ENCODE measurements at regions not wholly inside any gene's neighbourhood (a gene's known extent, or its start where the extent isn't known, plus 50 kb on each side); places are given as distances from the start of the nearest gene placed in this dataset.

DNA sequence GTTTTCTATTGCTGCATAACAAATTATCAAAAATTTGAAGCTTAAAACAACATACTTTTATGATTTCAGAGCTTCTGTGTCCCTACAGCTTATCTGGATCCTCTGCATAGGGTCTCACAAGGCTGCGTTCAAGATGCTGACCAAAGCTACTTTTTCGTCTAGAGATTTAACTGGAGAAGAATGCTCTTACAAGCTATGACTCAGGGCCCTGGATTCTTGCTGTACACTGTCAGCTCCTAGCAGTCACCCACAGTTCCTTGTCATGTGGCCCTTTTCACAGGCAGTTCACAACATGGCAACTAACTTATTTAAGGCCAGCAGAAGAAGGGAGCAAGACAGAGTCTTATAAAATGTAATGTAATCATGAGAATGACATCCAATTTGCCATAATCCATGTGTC lies 70.8 kb upstream of the FAM174A start:
- Histone ChIP-seq H3K79me2 (ENCODE audit: control insufficient read depth, insufficient read depth, low read length) (no peaks in the 10 kb centered on the region), H3K9me3 (ENCODE audit: control insufficient read depth, insufficient read depth, low read depth, low read length) (no peaks in the 10 kb centered on the region), H3K4me2 (ENCODE audit: extremely low read depth, insufficient read depth, low read length) (no peak overlapping the region), H3K9ac (ENCODE audit: insufficient read depth, low read length) (no peak overlapping the region), H3K36me3 (ENCODE audit: control insufficient read depth, insufficient read depth, low read length) (no peaks in the 10 kb centered on the region), H3K4me3 (replicated peaks in 1 of 4; ENCODE audit: control extremely low read depth in 1 of 4, insufficient read depth in 1 of 4, low read depth in 3 of 4, low read length in 4 of 4) (no peak overlapping the region), H3K4me1 (ENCODE audit: control insufficient read depth, extremely low read depth, insufficient read depth, low read length) (no peaks in the 10 kb centered on the region), H3K27ac (ENCODE audit: insufficient read depth, low read length) (no peak overlapping the region), H4K20me1 (ENCODE audit: control insufficient read depth, extremely low read depth, insufficient read depth, low read length) (no peaks in the 10 kb centered on the region), H3K27me3 (ENCODE audit: control insufficient read depth, insufficient read depth, low read length) (no peaks in the 10 kb centered on the region), H2AFZ (ENCODE audit: low read length) (no peak overlapping the region)
- no peak for TF ChIP-seq EZH2 (IDR thresholded peaks at IDR 0.05; ENCODE audit: low read length, missing control alignments)
- peak; percentile 72 to 93 for DNase-seq (ENCODE audit: low read depth in 2 of 2)

DNA sequence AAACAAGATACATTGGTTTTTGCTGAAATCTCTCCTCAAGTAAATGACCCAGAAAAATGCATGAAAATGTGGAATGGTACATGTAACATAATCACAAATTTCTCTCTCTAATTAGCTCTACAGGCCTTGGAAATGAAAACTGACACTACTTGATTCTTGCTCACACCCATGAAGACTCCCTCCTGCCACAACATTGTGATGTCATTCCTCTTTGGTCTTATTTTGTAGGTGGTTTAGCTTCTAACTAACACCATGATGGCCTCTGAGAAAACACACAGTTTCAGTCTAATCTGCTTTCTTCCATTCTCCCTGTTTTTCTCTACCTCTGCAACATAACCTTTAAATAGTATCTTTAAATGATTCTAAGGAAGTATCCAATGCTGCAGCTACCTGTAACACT lies 78.6 kb upstream of the FAM174A start:
- Histone ChIP-seq H3K4me2 (ENCODE audit: extremely low read depth, insufficient read depth, low read length) (no peak overlapping the region), H3K79me2 (ENCODE audit: control insufficient read depth, insufficient read depth, low read length) (no peaks in the 10 kb centered on the region), H3K9me3 (ENCODE audit: control insufficient read depth, insufficient read depth, low read depth, low read length) (no peaks in the 10 kb centered on the region), H3K27ac (ENCODE audit: insufficient read depth, low read length) (no peak overlapping the region), H3K4me3 (replicated peaks in 1 of 4; ENCODE audit: control extremely low read depth in 1 of 4, insufficient read depth in 1 of 4, low read depth in 3 of 4, low read length in 4 of 4) (no peak overlapping the region), H3K4me1 (ENCODE audit: control insufficient read depth, extremely low read depth, insufficient read depth, low read length) (no peaks in the 10 kb centered on the region), H3K27me3 (ENCODE audit: control insufficient read depth, insufficient read depth, low read length) (no peaks in the 10 kb centered on the region), H4K20me1 (ENCODE audit: control insufficient read depth, extremely low read depth, insufficient read depth, low read length) (no peaks in the 10 kb centered on the region), H2AFZ (ENCODE audit: low read length) (no peak overlapping the region), H3K9ac (ENCODE audit: insufficient read depth, low read length) (no peak overlapping the region), H3K36me3 (ENCODE audit: control insufficient read depth, insufficient read depth, low read length) (no peaks in the 10 kb centered on the region)
- TF ChIP-seq, protein P1, sequence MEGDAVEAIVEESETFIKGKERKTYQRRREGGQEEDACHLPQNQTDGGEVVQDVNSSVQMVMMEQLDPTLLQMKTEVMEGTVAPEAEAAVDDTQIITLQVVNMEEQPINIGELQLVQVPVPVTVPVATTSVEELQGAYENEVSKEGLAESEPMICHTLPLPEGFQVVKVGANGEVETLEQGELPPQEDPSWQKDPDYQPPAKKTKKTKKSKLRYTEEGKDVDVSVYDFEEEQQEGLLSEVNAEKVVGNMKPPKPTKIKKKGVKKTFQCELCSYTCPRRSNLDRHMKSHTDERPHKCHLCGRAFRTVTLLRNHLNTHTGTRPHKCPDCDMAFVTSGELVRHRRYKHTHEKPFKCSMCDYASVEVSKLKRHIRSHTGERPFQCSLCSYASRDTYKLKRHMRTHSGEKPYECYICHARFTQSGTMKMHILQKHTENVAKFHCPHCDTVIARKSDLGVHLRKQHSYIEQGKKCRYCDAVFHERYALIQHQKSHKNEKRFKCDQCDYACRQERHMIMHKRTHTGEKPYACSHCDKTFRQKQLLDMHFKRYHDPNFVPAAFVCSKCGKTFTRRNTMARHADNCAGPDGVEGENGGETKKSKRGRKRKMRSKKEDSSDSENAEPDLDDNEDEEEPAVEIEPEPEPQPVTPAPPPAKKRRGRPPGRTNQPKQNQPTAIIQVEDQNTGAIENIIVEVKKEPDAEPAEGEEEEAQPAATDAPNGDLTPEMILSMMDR (conservative IDR thresholded peaks at IDR 0.05 in 1 of 2, IDR thresholded peaks at IDR 0.05 in 1 of 2; ENCODE audit: low read depth in 1 of 2, low read length in 2 of 2): no peak
- no peak for TF ChIP-seq EZH2 (IDR thresholded peaks at IDR 0.05; ENCODE audit: low read length, missing control alignments)
- DNase-seq (ENCODE audit: low read depth in 2 of 2): no peak

DNA sequence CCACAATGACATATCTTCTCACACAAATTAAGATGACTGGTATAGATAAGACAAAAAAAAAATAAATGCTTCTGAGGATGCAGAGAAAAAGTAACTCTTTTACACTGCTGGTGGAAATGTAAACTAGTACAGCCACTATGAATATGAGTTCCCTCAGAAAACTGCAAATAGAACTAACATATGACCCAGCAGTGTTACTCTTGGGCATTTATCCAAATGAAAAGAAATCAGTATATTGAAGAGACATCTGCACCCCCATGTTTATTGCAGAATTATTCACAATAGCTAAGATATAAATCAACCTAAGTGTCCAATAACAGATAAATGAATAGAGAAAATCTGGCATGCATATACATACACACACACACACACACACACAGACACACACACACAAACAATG lies 83.0 kb upstream of the FAM174A start:
- TF ChIP-seq, protein P1 (conservative IDR thresholded peaks at IDR 0.05 in 1 of 2, IDR thresholded peaks at IDR 0.05 in 1 of 2; ENCODE audit: low read depth in 1 of 2, low read length in 2 of 2): no peak
- no peak for TF ChIP-seq EZH2 (IDR thresholded peaks at IDR 0.05; ENCODE audit: low read length, missing control alignments)
- Histone ChIP-seq H3K27ac (ENCODE audit: insufficient read depth, low read length) (no peak overlapping the region), H3K4me1 (ENCODE audit: control insufficient read depth, extremely low read depth, insufficient read depth, low read length) (no peaks in the 10 kb centered on the region), H2AFZ (ENCODE audit: low read length) (no peak overlapping the region), H3K36me3 (ENCODE audit: control insufficient read depth, insufficient read depth, low read length) (no peaks in the 10 kb centered on the region), H3K27me3 (ENCODE audit: control insufficient read depth, insufficient read depth, low read length) (no peaks in the 10 kb centered on the region), H4K20me1 (ENCODE audit: control insufficient read depth, extremely low read depth, insufficient read depth, low read length) (no peaks in the 10 kb centered on the region), H3K4me3 (replicated peaks in 1 of 4; ENCODE audit: control extremely low read depth in 1 of 4, insufficient read depth in 1 of 4, low read depth in 3 of 4, low read length in 4 of 4) (no peak overlapping the region), H3K9ac (ENCODE audit: insufficient read depth, low read length) (no peak overlapping the region), H3K4me2 (ENCODE audit: extremely low read depth, insufficient read depth, low read length) (no peak overlapping the region), H3K9me3 (ENCODE audit: control insufficient read depth, insufficient read depth, low read depth, low read length) (no peaks in the 10 kb centered on the region), H3K79me2 (ENCODE audit: control insufficient read depth, insufficient read depth, low read length) (no peaks in the 10 kb centered on the region)
- peak in 1 of 2 donors; percentile 23 for DNase-seq (ENCODE audit: low read depth in 2 of 2)

All from fibroblast of lung (primary cell).